ENCODE measurements at regions not wholly inside any gene's neighbourhood (a gene's known extent, or its start where the extent isn't known, plus 50 kb on each side); places are given as distances from the start of the nearest gene placed in this dataset.

DNA sequence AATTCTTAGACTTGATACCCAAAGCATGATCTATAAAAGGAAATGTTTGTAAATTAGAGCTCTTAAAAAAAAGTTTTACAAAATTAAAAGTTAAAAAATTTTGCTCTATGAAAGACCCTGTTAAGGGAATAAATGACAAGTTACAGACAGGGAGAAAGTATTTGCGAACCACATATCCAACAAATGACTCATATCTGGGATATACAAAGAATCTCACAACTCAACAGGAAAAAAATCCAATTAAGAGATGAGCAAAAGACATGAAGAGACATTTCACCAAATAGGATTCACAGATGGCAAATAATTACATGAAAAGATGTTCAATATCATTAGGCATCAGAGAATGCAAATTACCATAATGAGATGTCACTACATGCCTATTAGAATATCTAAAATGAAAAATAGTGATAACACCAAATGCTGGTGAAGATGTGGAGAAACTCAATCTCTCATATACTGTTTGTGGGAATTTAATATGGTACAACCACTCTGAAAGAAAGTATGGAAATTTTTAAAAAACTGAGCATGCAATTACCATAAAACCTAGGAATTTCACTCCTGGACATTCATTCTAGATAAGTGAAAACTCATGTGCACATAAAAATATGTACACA, 100.8 kb upstream of the EOLA2 start:
- TF ChIP-seq CTCF (IDR thresholded peaks at IDR 0.05) (no peak), POLR2A (IDR thresholded peaks at IDR 0.05) (no peak)
